K562 (cell line): ENCODE measurements at regions not wholly inside any gene's neighbourhood (a gene's known extent, or its start where the extent isn't known, plus 50 kb on each side); places are given as distances from the start of the nearest gene placed in this dataset.

Experiments used
- ATAC-seq: fragments of 200-7000 bp; cut with Tn5 transposase; 3 replicates; pipeline ENCODE4 v1.9.1; 2020; ENCODE audit warnings: moderate library complexity
- BruUV-seq: library from RNA; stranded (reverse); fragments of 400-500 nt; replicated peaks from 2 replicates; lab custom pipeline; 2021; lab: Mats Ljungman, UMichigan
- CTCF ChIA-PET: fragments of 300-600 bp; formaldehyde crosslinking; extraction: SDS; loops from one replicate; lab custom pipeline; 2021; ENCODE audit warnings: low intra/inter-chr PET ratio; lab: Yijun Ruan, JAX
- POLR2A ChIA-PET: fragments of 300-600, 350-650 bp; sonication (Branson Sonifier 250); formaldehyde crosslinking; extraction: SDS; loops from one replicate; lab custom pipeline; 2021; ENCODE audit warnings: antibody characterized with exemption, inconsistent platforms; lab: Yijun Ruan, JAX
- DNase-seq, 4 experiments: peaks; one replicate each; pipeline versions ENCODE4 v3.0.0 to v3.0.0-alpha.2; 2011 to 2018; ENCODE audit warnings: low spot score in 3 of 4, mixed read lengths in 3 of 4; ENCODE audit errors: extremely low read depth in 1 of 4
- FAIRE-seq: peaks from 2 replicates; lab custom pipeline; 2011; peaks lifted over from hg19 to GRCh38; lab: Jason Lieb, UNC
- H2AFZ ChIP-seq: 2 replicates; pipeline ENCODE4 v1.6.0; 2011; ENCODE audit warnings: low read depth, low read length, control low read depth, inconsistent platforms
- H3K27ac ChIP-seq: fragments of 200-600 bp; 3 replicates; pipeline ENCODE4 v1.8.0; 2011; ENCODE audit warnings: low read depth, mild to moderate bottlenecking, control low read depth, inconsistent platforms, low read length, moderate library complexity, mixed read lengths; ENCODE audit errors: extremely low read depth
- H3K27me3 ChIP-seq, 2 experiments: fragments of 300-600 bp in 1 of 2; 2 replicates in 1 of 2; 3 replicates in 1 of 2; pipeline versions ENCODE4 v1.6.0 to v1.8.0; 2011; ENCODE audit warnings: inconsistent platforms in 2 of 2, low read length in 2 of 2, mild to moderate bottlenecking in 1 of 2, mixed read lengths in 1 of 2, moderate library complexity in 1 of 2; ENCODE audit not compliant: control insufficient read depth in 2 of 2, insufficient read depth in 2 of 2
- H3K36me3 ChIP-seq: fragments of 300-600 bp; 3 replicates; pipeline ENCODE4 v1.8.0; 2011; ENCODE audit warnings: mild to moderate bottlenecking, low read length, inconsistent platforms; ENCODE audit not compliant: control insufficient read depth, insufficient read depth
- H3K4me1 ChIP-seq, 2 experiments: fragments of 200-600 bp in 1 of 2; replicated peaks in 1 of 2; 2 replicates in 1 of 2; 3 replicates in 1 of 2; pipeline versions ENCODE4 v1.5.1 to v1.8.0; 2011; ENCODE audit warnings: inconsistent platforms in 2 of 2, low read length in 2 of 2, mild to moderate bottlenecking in 1 of 2, mixed read lengths in 1 of 2, moderate library complexity in 1 of 2; ENCODE audit not compliant: control insufficient read depth in 2 of 2, insufficient read depth in 2 of 2
- H3K4me2 ChIP-seq: 2 replicates; pipeline ENCODE4 v1.6.1; 2011; ENCODE audit warnings: low read length, control low read depth, inconsistent platforms, mixed read lengths; ENCODE audit not compliant: insufficient read depth
- H3K4me3 ChIP-seq: fragments of 200-600 bp; sonication (generic), shearing (Covaris generic); 2 replicates; pipeline ENCODE4 v1.5.1; 2016; ENCODE audit warnings: control low read depth, inconsistent platforms
- H3K79me2 ChIP-seq: fragments of 200-600 bp; 3 replicates; pipeline ENCODE4 v1.8.0; 2011; ENCODE audit warnings: low read length, inconsistent platforms; ENCODE audit not compliant: control insufficient read depth, insufficient read depth
- H3K9ac ChIP-seq, 2 experiments: 2 replicates each; pipeline versions ENCODE4 v1.6.0 to v1.6.1; 2011; ENCODE audit warnings: low read depth in 2 of 2, low read length in 2 of 2, control low read depth in 1 of 2, inconsistent platforms in 1 of 2, mild to moderate bottlenecking in 1 of 2, mixed read lengths in 1 of 2; ENCODE audit not compliant: insufficient read depth in 1 of 2
- H3K9me1 ChIP-seq: one replicate; pipeline ENCODE4 v1.6.0; 2011; ENCODE audit warnings: inconsistent platforms, mild to moderate bottlenecking, low read length, moderate library complexity; ENCODE audit not compliant: control insufficient read depth, insufficient read depth
- H3K9me3 ChIP-seq: replicated peaks from 2 replicates; pipeline ENCODE4 v1.5.1; 2011; ENCODE audit warnings: low read depth, low read length, inconsistent platforms; ENCODE audit not compliant: control insufficient read depth, insufficient read depth
- H4K20me1 ChIP-seq: replicated peaks from 2 replicates; pipeline ENCODE4 v1.6.1; 2011; ENCODE audit warnings: low read length, inconsistent platforms, mixed read lengths; ENCODE audit not compliant: control insufficient read depth, insufficient read depth
- SLC30A9 ChIP-seq: fragments of 250-450 bp; sonication (Bioruptor Pico); IDR thresholded peaks from 2 replicates; pipeline ENCODE4 v1.8.0; 2022; ENCODE audit warnings: mild to moderate bottlenecking, moderate library complexity
- SNRNP70 ChIP-seq: fragments of 200-400 bp; formaldehyde crosslinking; optimal IDR thresholded peaks from 2 replicates; pipeline ENCODE3; 2017; ENCODE audit warnings: low read depth, low read length
- WGBS: fragments of 100-300 bp; shearing (Covaris generic); methylation state at CpG from one replicate; pipeline ENCODE4 v1.1.6; 2016; ENCODE audit warnings: low coverage, mixed read lengths; ENCODE audit not compliant: insufficient coverage; ENCODE audit errors: missing lambda C conversion rate; 5-methylcytosine and 5-hydroxymethylcytosine counted together
- in situ Hi-C: fragments of 300-500 bp; cut with MboI; formaldehyde crosslinking; loops from 4 replicates; pipeline ENCODE4 v1.15.0; 2018; ENCODE audit warnings: inconsistent platforms, mixed read lengths
- intact Hi-C: fragments of 100-400 bp; cut with micrococcal nuclease; formaldehyde crosslinking; loops from 2 replicates; pipeline ENCODE4 v1.14.2; 2022
- TF ChIP-seq, protein P1 (sequence below): fragments of 450-650 bp; IDR thresholded peaks from one replicate; pipeline ENCODE4 v1.6.1; 2018; ENCODE audit warnings: mild to moderate bottlenecking, moderate library complexity; ENCODE audit not compliant: partially characterized antibody

- no peaks in the 10 kb centered on the region for H3K79me2 ChIP-seq
- H3K27ac ChIP-seq = no peak overlapping the region
- no peak overlapping the region for H3K4me2 ChIP-seq
- H3K36me3 ChIP-seq = no peaks in the 10 kb centered on the region
- no peaks in the 10 kb centered on the region for H3K9me1 ChIP-seq
- ChIA-PET CTCF (no interaction called here), POLR2A (no interaction called here)
- intact Hi-C loops = no loop called here
- BruUV-seq = no TSS peak
- H3K4me3 ChIP-seq = no peak overlapping the region
- no peaks in the 10 kb centered on the region for H3K27me3 ChIP-seq
- 0% methylated on average over 2 of the region's 2 CpGs for WGBS
- FAIRE-seq (no peak), DNase-seq (no peak), ATAC-seq (no peak)
- no peaks in the 10 kb centered on the region for H3K4me1 ChIP-seq
- no peaks in the 10 kb centered on the region for H3K9me3 ChIP-seq
- H2AFZ ChIP-seq = no peak overlapping the region
- in situ Hi-C loops = no loop called here
- TF ChIP-seq, protein P1, sequence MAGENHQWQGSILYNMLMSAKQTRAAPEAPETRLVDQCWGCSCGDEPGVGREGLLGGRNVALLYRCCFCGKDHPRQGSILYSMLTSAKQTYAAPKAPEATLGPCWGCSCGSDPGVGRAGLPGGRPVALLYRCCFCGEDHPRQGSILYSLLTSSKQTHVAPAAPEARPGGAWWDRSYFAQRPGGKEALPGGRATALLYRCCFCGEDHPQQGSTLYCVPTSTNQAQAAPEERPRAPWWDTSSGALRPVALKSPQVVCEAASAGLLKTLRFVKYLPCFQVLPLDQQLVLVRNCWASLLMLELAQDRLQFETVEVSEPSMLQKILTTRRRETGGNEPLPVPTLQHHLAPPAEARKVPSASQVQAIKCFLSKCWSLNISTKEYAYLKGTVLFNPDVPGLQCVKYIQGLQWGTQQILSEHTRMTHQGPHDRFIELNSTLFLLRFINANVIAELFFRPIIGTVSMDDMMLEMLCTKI = no peak
- no peak for TF ChIP-seq SNRNP70
- no peak for TF ChIP-seq SLC30A9 (CRISPR knock-in tag)
- no peak overlapping the region for H3K9ac ChIP-seq
- H4K20me1 ChIP-seq = no peaks in the 10 kb centered on the region
These were observed 1153.6 kb downstream of the FSTL5 start for GRCh38 chr4:161010227-161010626.
